Kidney epithelial cell (primary cell): ENCODE measurements at regions not wholly inside any gene's neighbourhood (a gene's known extent, or its start where the extent isn't known, plus 50 kb on each side); places are given as distances from the start of the nearest gene placed in this dataset.
A peak's percentile ranks its signal among the peaks of the same experiment; 100 is the strongest.

Experiments used
- DNase-seq: peaks from one replicate; pipeline ENCODE4 v3.0.0-alpha.2; 2010; ENCODE audit warnings: low read depth
- H3K27me3 ChIP-seq: 2 replicates; pipeline ENCODE4 v1.6.0; 2011; ENCODE audit warnings: low read length; ENCODE audit not compliant: control insufficient read depth, insufficient read depth
- H3K36me3 ChIP-seq: 2 replicates; pipeline ENCODE4 v1.5.1; 2011; ENCODE audit warnings: low read length; ENCODE audit not compliant: control insufficient read depth, insufficient read depth
- H3K4me3 ChIP-seq: 2 replicates; pipeline ENCODE4 v1.5.1; 2011; ENCODE audit warnings: low read depth, mild to moderate bottlenecking, control low read depth, low read length
- TF ChIP-seq, protein P1 (sequence below): IDR thresholded peaks from 2 replicates; pipeline ENCODE4 v1.5.1; 2011; ENCODE audit warnings: mild to moderate bottlenecking, moderate library complexity, low read length, control low read depth, inconsistent platforms; ENCODE audit not compliant: insufficient read depth, poor library complexity, severe bottlenecking

GRCh38 chr14:71618047-71618446 is 314.2 kb upstream of the RGS6 start:
- TF ChIP-seq, protein P1, sequence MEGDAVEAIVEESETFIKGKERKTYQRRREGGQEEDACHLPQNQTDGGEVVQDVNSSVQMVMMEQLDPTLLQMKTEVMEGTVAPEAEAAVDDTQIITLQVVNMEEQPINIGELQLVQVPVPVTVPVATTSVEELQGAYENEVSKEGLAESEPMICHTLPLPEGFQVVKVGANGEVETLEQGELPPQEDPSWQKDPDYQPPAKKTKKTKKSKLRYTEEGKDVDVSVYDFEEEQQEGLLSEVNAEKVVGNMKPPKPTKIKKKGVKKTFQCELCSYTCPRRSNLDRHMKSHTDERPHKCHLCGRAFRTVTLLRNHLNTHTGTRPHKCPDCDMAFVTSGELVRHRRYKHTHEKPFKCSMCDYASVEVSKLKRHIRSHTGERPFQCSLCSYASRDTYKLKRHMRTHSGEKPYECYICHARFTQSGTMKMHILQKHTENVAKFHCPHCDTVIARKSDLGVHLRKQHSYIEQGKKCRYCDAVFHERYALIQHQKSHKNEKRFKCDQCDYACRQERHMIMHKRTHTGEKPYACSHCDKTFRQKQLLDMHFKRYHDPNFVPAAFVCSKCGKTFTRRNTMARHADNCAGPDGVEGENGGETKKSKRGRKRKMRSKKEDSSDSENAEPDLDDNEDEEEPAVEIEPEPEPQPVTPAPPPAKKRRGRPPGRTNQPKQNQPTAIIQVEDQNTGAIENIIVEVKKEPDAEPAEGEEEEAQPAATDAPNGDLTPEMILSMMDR, result no peak
- Histone ChIP-seq H3K27me3 (no peaks in the 10 kb centered on the region), H3K4me3 (no peak overlapping the region), H3K36me3 (no peaks in the 10 kb centered on the region)
- no peak for DNase-seq

DNA sequence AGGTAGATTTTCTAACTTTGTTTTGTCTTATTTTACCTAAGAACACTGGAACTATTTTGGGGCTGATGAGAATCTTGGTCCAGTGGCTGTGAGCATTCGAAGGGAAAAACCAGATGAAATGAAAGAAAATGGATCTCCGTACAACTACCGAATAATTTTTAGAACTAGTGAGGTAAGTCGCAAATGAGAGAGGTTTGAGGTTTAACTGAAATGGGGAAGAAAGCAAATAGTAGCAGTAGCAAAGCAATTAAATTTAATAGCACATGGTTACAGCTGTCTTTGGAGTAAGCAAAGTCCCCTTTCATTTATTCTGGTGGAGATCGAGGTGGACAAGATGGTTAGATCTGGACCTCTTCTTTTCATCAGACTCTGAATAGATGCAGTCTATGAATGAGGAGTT is 313.5 kb upstream of the RGS6 start:
- no peaks in the 10 kb centered on the region for H3K27me3 ChIP-seq
- TF ChIP-seq, protein P1, result no peak
- H3K4me3 ChIP-seq, result no peak overlapping the region
- no peaks in the 10 kb centered on the region for H3K36me3 ChIP-seq
- no peak for DNase-seq

DNA sequence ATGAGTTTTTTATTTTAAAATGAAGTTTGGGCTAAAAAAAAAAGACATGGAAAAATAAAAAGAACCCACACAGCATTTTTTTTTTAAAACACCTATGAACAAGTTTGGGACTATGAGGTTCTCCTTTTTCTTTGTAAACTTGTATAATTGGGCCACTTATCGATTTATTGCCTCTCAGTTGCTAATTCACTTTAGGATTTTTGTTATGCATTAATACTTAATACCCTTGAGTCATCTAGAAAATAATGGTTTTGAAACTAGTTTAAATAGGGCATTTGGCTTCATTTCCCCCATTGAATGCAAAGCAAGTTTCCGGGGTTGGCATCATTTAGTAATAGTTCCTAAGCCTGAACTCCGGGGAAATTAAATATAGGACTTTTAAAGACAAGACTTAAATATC is 312.8 kb upstream of the RGS6 start:
- TF ChIP-seq, protein P1, result no peak
- Histone ChIP-seq H3K4me3 (no peak overlapping the region), H3K36me3 (no peaks in the 10 kb centered on the region), H3K27me3 (no peaks in the 10 kb centered on the region)
- DNase-seq, result no peak

- TF ChIP-seq, protein P1, result no peak
- Histone ChIP-seq H3K36me3 (no peaks in the 10 kb centered on the region), H3K4me3 (no peak overlapping the region), H3K27me3 (no peaks in the 10 kb centered on the region)
- peak; percentile 5 for DNase-seq
Measured at GRCh38 chr14:71620401-71620800, 311.8 kb upstream of the RGS6 start.

DNA sequence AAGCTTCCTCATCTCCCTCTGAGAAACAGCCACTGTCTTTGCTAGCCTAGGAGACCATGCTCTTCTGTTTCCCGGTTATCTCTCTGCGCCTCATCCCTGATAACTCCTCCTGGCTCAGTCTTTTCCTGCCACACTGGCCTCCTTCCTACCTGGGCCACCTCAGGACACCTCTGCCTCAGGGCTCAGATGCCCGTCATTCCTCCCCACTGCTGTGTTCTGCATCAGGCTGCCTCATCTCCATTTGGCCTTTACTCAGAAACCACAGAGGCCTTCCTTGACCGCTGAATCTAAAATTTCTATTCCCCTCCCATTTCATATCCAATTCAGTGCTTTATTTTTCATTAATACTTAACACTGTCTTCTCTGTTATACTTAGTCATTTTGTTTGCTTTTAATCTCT is 311.0 kb upstream of the RGS6 start:
- Histone ChIP-seq H3K27me3 (no peaks in the 10 kb centered on the region), H3K36me3 (no peaks in the 10 kb centered on the region), H3K4me3 (no peak overlapping the region)
- DNase-seq, result no peak
- TF ChIP-seq, protein P1, result no peak

- TF ChIP-seq, protein P1, result no peak
- no peak overlapping the region for H3K4me3 ChIP-seq
- no peak for DNase-seq
- H3K36me3 ChIP-seq, result no peaks in the 10 kb centered on the region
- no peaks in the 10 kb centered on the region for H3K27me3 ChIP-seq
Measured at GRCh38 chr14:71621980-71622605, 310.1 kb upstream of the RGS6 start.
